ENCODE measurements at regions not wholly inside any gene's neighbourhood (a gene's known extent, or its start where the extent isn't known, plus 50 kb on each side); places are given as distances from the start of the nearest gene placed in this dataset.

DNA sequence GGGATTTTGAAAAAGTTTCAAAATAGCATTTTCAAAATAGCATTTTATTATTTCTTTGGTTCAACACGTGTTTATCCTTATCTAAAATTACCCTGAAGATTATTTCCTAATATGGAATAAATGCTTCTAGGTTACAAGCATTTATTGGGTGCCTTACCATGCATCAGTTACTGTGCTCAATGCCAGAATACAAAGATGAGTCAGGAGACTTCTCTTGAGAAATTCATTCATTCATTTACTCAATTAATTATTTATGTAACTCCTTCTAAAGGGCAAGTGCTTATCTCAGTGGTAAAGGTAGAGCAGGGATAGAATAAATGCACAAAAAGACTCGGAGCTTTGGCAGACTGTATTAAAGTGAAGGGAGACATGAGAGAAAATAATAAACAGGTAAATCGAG, 150.1 kb upstream of the PDE7B start:
- no peak for TF ChIP-seq POLR2A (IDR thresholded peaks at IDR 0.05)
- TF ChIP-seq CTCF (IDR thresholded peaks at IDR 0.05) = no peak
